Right renal pelvis (tissue), 4 donors: ENCODE measurements at regions not wholly inside any gene's neighbourhood (a gene's known extent, or its start where the extent isn't known, plus 50 kb on each side); places are given as distances from the start of the nearest gene placed in this dataset.
"Not testable (repeated sequence)": the region's sequence is repeated elsewhere in the genome, so short reads cannot be mapped to it uniquely, and the experiment has no call there.

ENCODE experiments used
- DNase-seq, 4 donors: peaks; one replicate each; pipeline ENCODE4 v3.0.0-alpha.2; 2013; ENCODE audit warnings: low read depth in 4 of 4, low spot score in 3 of 4, missing footprints in 1 of 4

GRCh38 chr16:85200471-85201278, 88.4 kb upstream of the CIBAR2 start:
- DNase-seq: no peak

GRCh38 chr16:85201574-85201973, 89.3 kb upstream of the CIBAR2 start:
- no peak for DNase-seq

GRCh38 chr16:85202051-85202601, 89.9 kb upstream of the CIBAR2 start:
- DNase-seq: no peak

GRCh38 chr16:85202631-85203461, 90.6 kb upstream of the CIBAR2 start:
- peak in 1 of 4 donors; percentile 63 for DNase-seq

- no peak for DNase-seq
Observed at GRCh38 chr16:85203462-85203813, 91.2 kb upstream of the CIBAR2 start.

GRCh38 chr16:85204242-85205010, 92.2 kb upstream of the CIBAR2 start:
- no peak for DNase-seq

GRCh38 chr16:85205257-85205656, 93.0 kb upstream of the CIBAR2 start:
- DNase-seq: not testable (repeated sequence)

GRCh38 chr16:85205747-85206471, 93.6 kb upstream of the CIBAR2 start:
- no peak for DNase-seq

- peak in 1 of 4 donors; percentile 44 for DNase-seq
Observed at GRCh38 chr16:85206472-85207356, 94.4 kb upstream of the CIBAR2 start.

GRCh38 chr16:85207357-85207921, 95.2 kb upstream of the CIBAR2 start:
- no peak for DNase-seq

GRCh38 chr16:85208181-85208580, 95.9 kb upstream of the CIBAR2 start:
- DNase-seq: no peak

- no peak for DNase-seq
Observed at GRCh38 chr16:85208643-85209520, 96.6 kb upstream of the CIBAR2 start.

- DNase-seq: no peak
Observed at GRCh38 chr16:85209526-85210121, 97.4 kb upstream of the CIBAR2 start.

GRCh38 chr16:85210423-85211169, 98.3 kb upstream of the CIBAR2 start:
- DNase-seq: no peak

- DNase-seq: no peak
Observed at GRCh38 chr16:85211271-85211801, 99.1 kb upstream of the CIBAR2 start.

- no peak for DNase-seq
Observed at GRCh38 chr16:85213926-85214675, 101.8 kb upstream of the CIBAR2 start.
